ACC112 (cell line): ENCODE measurements at regions not wholly inside any gene's neighbourhood (a gene's known extent, or its start where the extent isn't known, plus 50 kb on each side); places are given as distances from the start of the nearest gene placed in this dataset.
"Not testable (repeated sequence)": the region's sequence is repeated elsewhere in the genome, so short reads cannot be mapped to it uniquely, and the experiment has no call there.

Experiments used
- H2AFZ ChIP-seq: fragments of 200-600 bp; sonication (generic); one replicate; pipeline ENCODE4 v1.6.0; 2017; ENCODE audit warnings: antibody characterized with exemption, low read length; ENCODE audit not compliant: unreplicated experiment
- H3K27ac ChIP-seq: fragments of 200-600 bp; sonication (generic); 2 replicates; pipeline ENCODE4 v1.5.1; 2014; ENCODE audit warnings: low read depth, mild to moderate bottlenecking, antibody characterized with exemption, low read length, moderate library complexity
- H3K27me3 ChIP-seq: fragments of 200-600 bp; sonication (generic); 2 replicates; pipeline ENCODE4 v1.6.1; 2014; ENCODE audit warnings: mild to moderate bottlenecking, antibody characterized with exemption, low read length, moderate library complexity, mixed read lengths; ENCODE audit not compliant: insufficient read depth
- H3K36me3 ChIP-seq: fragments of 200-600 bp; sonication (generic); 2 replicates; pipeline ENCODE4 v1.6.1; 2016; ENCODE audit warnings: mild to moderate bottlenecking, antibody characterized with exemption, low read length, moderate library complexity, mixed read lengths; ENCODE audit not compliant: insufficient read depth
- H3K4me1 ChIP-seq: fragments of 200-600 bp; sonication (generic); one replicate; pipeline ENCODE4 v1.6.1; 2016; ENCODE audit warnings: low read length, mixed read lengths; ENCODE audit not compliant: insufficient read depth, unreplicated experiment, control insufficient read depth
- H3K4me3 ChIP-seq: fragments of 200-600 bp; sonication (generic); 2 replicates; pipeline ENCODE4 v1.5.1; 2014; ENCODE audit warnings: mild to moderate bottlenecking, low read depth, low read length
- H3K79me2 ChIP-seq: fragments of 200-600 bp; sonication (generic); one replicate; pipeline ENCODE4 v1.6.0; 2016; ENCODE audit warnings: low read length; ENCODE audit not compliant: control insufficient read depth, unreplicated experiment, insufficient read depth

- no peak overlapping the region for H3K4me3 ChIP-seq
- no peaks in the 10 kb centered on the region for H3K79me2 ChIP-seq
- H3K36me3 ChIP-seq = no peaks in the 10 kb centered on the region
- H3K27me3 ChIP-seq = no peaks in the 10 kb centered on the region
- peaks cover 20% of the 10 kb centered on the region for H3K4me1 ChIP-seq
- no peak overlapping the region for H3K27ac ChIP-seq
- H2AFZ ChIP-seq = peak overlapping the region; percentile 65
Measured at GRCh38 chr10:52598936-52599335, 173.6 kb downstream of the MBL2 start.

GRCh38 chr10:52599551-52600200 lies 172.9 kb downstream of the MBL2 start:
- peak overlapping the region; percentile 58 for H2AFZ ChIP-seq
- H3K79me2 ChIP-seq = no peaks in the 10 kb centered on the region
- H3K4me1 ChIP-seq = peaks cover 20% of the 10 kb centered on the region
- H3K4me3 ChIP-seq = no peak overlapping the region
- H3K27ac ChIP-seq = no peak overlapping the region
- H3K36me3 ChIP-seq = no peaks in the 10 kb centered on the region
- no peaks in the 10 kb centered on the region for H3K27me3 ChIP-seq

- not testable (repeated sequence) for H3K4me1 ChIP-seq, H2AFZ ChIP-seq
Measured at GRCh38 chr10:52604131-52604530, 168.5 kb downstream of the MBL2 start.

DNA sequence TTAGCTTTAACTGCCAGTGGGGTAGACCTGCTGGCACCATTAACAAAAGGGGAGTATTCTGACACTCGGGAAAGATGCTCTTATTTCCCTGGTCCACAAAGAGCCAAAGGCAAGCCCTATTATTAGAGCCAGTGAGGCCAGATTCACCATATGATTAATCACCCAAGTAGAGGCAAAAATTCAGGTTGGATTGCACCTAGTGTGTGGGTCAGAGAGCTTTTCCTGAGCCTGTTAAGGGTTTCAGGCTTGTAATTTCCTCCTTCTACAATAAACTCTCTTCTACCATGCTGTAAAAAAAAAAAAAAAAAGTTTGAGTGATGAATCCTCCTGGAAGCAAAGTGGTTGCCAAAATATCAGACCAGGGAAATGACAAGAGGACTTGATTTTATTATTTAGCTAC lies 163.5 kb downstream of the MBL2 start:
- H3K27me3 ChIP-seq = no peaks in the 10 kb centered on the region
- H3K36me3 ChIP-seq = no peaks in the 10 kb centered on the region
- no peak overlapping the region for H2AFZ ChIP-seq
- no peaks in the 10 kb centered on the region for H3K79me2 ChIP-seq
- H3K27ac ChIP-seq = no peak overlapping the region
- H3K4me1 ChIP-seq = no peaks in the 10 kb centered on the region
- H3K4me3 ChIP-seq = no peak overlapping the region

More at GRCh38 chr10:52604131-52604530, 168.5 kb downstream of the MBL2 start:
- not testable (repeated sequence) for H3K27me3 ChIP-seq, H3K27ac ChIP-seq, H3K4me3 ChIP-seq, H3K79me2 ChIP-seq, H3K36me3 ChIP-seq

DNA sequence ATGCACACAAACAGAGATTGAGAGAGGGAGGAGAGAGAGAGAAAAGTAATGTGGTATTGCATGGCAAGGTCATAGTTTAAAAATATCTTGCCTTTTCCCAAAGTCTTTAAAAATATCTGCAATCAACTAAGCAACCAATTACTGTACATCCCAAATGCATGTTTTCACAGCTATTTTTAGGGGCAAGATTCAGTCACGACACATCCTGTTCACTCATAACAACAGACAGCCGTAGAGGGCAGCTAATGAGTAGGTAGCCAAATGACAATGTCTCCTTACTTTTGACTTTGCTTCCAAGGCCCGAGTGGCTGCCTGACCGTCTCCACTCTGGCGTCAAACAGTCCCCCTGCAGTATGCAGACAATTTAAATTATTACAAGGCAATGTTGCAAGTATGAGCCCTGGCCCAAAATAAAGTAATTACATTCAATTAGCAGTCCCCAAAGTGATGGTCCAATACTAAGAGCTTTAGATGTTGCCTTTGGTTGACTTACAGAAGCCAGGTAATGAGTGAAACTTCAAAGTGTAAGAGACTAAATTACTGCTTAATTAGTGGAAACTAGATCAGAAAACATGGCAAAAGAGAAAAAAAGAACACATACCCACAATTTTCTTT lies 162.9 kb downstream of the MBL2 start:
- Histone ChIP-seq H2AFZ (peak overlapping the region; percentile 13), H3K79me2 (no peaks in the 10 kb centered on the region), H3K27ac (no peak overlapping the region), H3K36me3 (no peaks in the 10 kb centered on the region), H3K4me1 (no peaks in the 10 kb centered on the region), H3K27me3 (no peaks in the 10 kb centered on the region), H3K4me3 (no peak overlapping the region)

GRCh38 chr10:52615331-52615730 lies 157.3 kb downstream of the MBL2 start:
- Histone ChIP-seq H3K36me3 (no peaks in the 10 kb centered on the region), H2AFZ (no peak overlapping the region), H3K4me1 (peaks cover 10% of the 10 kb centered on the region), H3K79me2 (no peaks in the 10 kb centered on the region), H3K4me3 (no peak overlapping the region), H3K27ac (no peak overlapping the region), H3K27me3 (no peaks in the 10 kb centered on the region)

GRCh38 chr10:52615756-52616394 lies 156.7 kb downstream of the MBL2 start:
- Histone ChIP-seq H2AFZ (no peak overlapping the region), H3K27ac (no peak overlapping the region), H3K79me2 (no peaks in the 10 kb centered on the region), H3K36me3 (no peaks in the 10 kb centered on the region), H3K4me3 (no peak overlapping the region), H3K4me1 (peaks cover 12% of the 10 kb centered on the region), H3K27me3 (no peaks in the 10 kb centered on the region)

DNA sequence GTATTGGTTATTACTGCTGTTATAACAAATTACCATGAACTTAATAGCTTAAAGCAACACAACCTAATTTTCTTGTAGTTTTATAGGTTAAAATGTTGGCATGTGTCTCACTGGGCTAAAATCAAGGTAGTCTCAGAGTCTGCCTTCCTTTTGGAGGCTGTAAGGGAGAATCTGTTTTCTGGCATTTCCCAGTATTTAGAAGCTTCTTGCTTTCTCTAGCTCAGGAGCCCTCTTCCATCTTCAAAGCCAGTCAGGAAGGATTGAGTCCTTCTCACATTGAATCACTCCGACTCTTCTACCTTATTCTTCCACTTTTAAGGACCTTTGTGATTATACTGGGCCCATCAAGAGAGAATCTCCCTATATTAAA lies 156.2 kb downstream of the MBL2 start:
- Histone ChIP-seq H3K27me3 (no peaks in the 10 kb centered on the region), H3K79me2 (no peaks in the 10 kb centered on the region), H3K27ac (no peak overlapping the region), H3K4me1 (peaks cover 17% of the 10 kb centered on the region), H3K4me3 (no peak overlapping the region), H2AFZ (no peak overlapping the region), H3K36me3 (no peaks in the 10 kb centered on the region)

GRCh38 chr10:52617346-52617745 lies 155.2 kb downstream of the MBL2 start:
- Histone ChIP-seq H3K79me2 (no peaks in the 10 kb centered on the region), H3K4me1 (peaks cover 24% of the 10 kb centered on the region), H3K27me3 (no peaks in the 10 kb centered on the region), H2AFZ (peak overlapping the region; percentile 54), H3K36me3 (no peaks in the 10 kb centered on the region), H3K4me3 (no peak overlapping the region), H3K27ac (no peak overlapping the region)

DNA sequence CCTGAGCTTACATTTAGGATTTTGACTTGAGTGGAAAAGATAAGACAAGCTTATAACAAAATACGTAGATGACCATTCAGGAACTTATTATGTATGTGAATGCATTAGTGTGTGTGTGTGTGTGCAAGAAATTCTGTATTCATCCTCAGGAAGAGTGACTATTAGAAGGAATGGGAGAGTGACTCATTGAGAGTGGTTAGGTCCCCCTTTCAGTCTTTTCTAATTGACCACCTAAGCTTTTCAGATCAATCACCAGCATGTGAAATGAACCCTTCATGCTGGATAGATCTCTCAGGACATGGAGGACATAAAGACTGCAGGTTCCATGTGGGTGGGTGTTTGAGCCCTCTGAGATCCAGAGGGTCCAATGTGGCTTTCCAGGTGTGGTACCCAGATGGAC lies 153.5 kb downstream of the MBL2 start:
- no peak overlapping the region for H3K4me3 ChIP-seq
- no peaks in the 10 kb centered on the region for H3K36me3 ChIP-seq
- no peak overlapping the region for H2AFZ ChIP-seq
- H3K27ac ChIP-seq = no peak overlapping the region
- no peaks in the 10 kb centered on the region for H3K79me2 ChIP-seq
- no peaks in the 10 kb centered on the region for H3K27me3 ChIP-seq
- peaks cover 24% of the 10 kb centered on the region for H3K4me1 ChIP-seq

GRCh38 chr10:52621635-52622079 lies 150.9 kb downstream of the MBL2 start:
- H3K4me3 ChIP-seq = peak overlapping the region; percentile 32; the same call in 1 of the 2 replicates
- H3K27ac ChIP-seq = no peak overlapping the region
- H3K4me1 ChIP-seq = peaks cover 20% of the 10 kb centered on the region

More at GRCh38 chr10:52621635-52622079, 150.9 kb downstream of the MBL2 start:
- Histone ChIP-seq H3K27me3 (no peaks in the 10 kb centered on the region), H2AFZ (peak overlapping the region; percentile 53), H3K36me3 (no peaks in the 10 kb centered on the region), H3K79me2 (no peaks in the 10 kb centered on the region)
